Suprapubic skin (tissue), 2 donors: ENCODE measurements at regions not wholly inside any gene's neighbourhood (a gene's known extent, or its start where the extent isn't known, plus 50 kb on each side); places are given as distances from the start of the nearest gene placed in this dataset.

ENCODE experiments used
- EP300 ChIP-seq: sonication (generic); formaldehyde crosslinking; IDR thresholded peaks from one replicate; pipeline ENCODE4 v1.6.1; 2017; ENCODE audit warnings: antibody characterized with exemption
- POLR2A ChIP-seq, 2 donors: fragments of 450-650 bp; IDR thresholded peaks; one replicate each; pipeline ENCODE4 v1.6.1; 2017; ENCODE audit warnings: antibody characterized with exemption in 2 of 2, mild to moderate bottlenecking in 2 of 2, moderate library complexity in 2 of 2

DNA sequence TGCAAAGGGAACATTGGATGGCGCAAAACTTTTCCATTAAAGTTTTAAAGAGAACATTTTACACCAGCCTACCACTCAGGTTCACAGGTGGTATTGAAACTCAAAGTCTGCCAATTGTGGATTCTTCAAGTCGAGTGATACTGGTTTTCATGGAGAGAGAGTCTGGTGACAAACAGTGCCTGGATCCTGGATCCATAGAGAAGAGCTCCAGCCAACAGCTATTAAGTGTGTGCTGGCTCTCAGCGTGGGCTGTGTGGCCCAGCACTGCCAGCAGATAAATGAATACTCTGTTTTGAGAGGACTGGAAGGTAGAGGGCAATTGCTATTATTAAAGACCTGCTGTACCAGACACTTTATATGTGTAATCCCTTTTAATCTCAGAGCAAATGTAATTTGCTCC is 118.9 kb upstream of the SYT6 start:
- no peak for TF ChIP-seq EP300
- no peak for TF ChIP-seq POLR2A (IDR thresholded peaks at IDR 0.05)
